Endothelial cell of umbilical vein (primary cell): ENCODE measurements at regions not wholly inside any gene's neighbourhood (a gene's known extent, or its start where the extent isn't known, plus 50 kb on each side); places are given as distances from the start of the nearest gene placed in this dataset.

ENCODE experiments used
- BruUV-seq: library from RNA; stranded (reverse); fragments of 400-500 nt; replicated peaks from 2 replicates; lab custom pipeline; 2021; lab: Mats Ljungman, UMichigan
- CTCF ChIA-PET: fragments of 300-600, 350-600 bp; sonication (Branson Sonifier 250); formaldehyde crosslinking; loops from one replicate; lab custom pipeline; 2021; ENCODE audit warnings: antibody characterized with exemption, inconsistent platforms; lab: Charles Lee
- POLR2A ChIA-PET: fragments of 300-600, 350-600 bp; sonication (Branson Sonifier 250); formaldehyde crosslinking; loops from one replicate; lab custom pipeline; 2021; ENCODE audit warnings: antibody characterized with exemption, inconsistent platforms; lab: Charles Lee
- DNase-seq: peaks from one replicate; pipeline ENCODE4 v3.0.0-alpha.2; 2011; ENCODE audit warnings: low read depth, low spot score
- FAIRE-seq: peaks from 2 replicates; lab custom pipeline; 2011; peaks lifted over from hg19 to GRCh38; lab: Jason Lieb, UNC
- H2AFZ ChIP-seq: 2 replicates; pipeline ENCODE4 v1.6.0; 2012; ENCODE audit warnings: low read depth, low read length, control low read depth, inconsistent platforms
- H3K27ac ChIP-seq: 2 replicates; pipeline ENCODE4 v1.5.1; 2011; ENCODE audit warnings: low read depth, mild to moderate bottlenecking, control low read depth, low read length, moderate library complexity; ENCODE audit not compliant: insufficient read depth
- H3K27me3 ChIP-seq, 2 experiments: 2 replicates each; pipeline versions ENCODE4 v1.6.0 to v1.6.1; 2011; ENCODE audit warnings: low read length in 2 of 2, mixed read lengths in 1 of 2; ENCODE audit not compliant: control insufficient read depth in 2 of 2, insufficient read depth in 2 of 2
- H3K36me3 ChIP-seq, 2 experiments: 2 replicates in 1 of 2; 3 replicates in 1 of 2; pipeline ENCODE4 v1.5.1; 2011; ENCODE audit warnings: low read length in 2 of 2, mild to moderate bottlenecking in 1 of 2, moderate library complexity in 1 of 2; ENCODE audit not compliant: control insufficient read depth in 2 of 2, insufficient read depth in 2 of 2; ENCODE audit errors: extremely low read depth in 1 of 2
- H3K4me1 ChIP-seq: 3 replicates; pipeline ENCODE4 v1.5.1; 2011; ENCODE audit warnings: mild to moderate bottlenecking, low read length; ENCODE audit not compliant: control insufficient read depth, insufficient read depth; ENCODE audit errors: extremely low read depth
- H3K4me2 ChIP-seq: 2 replicates; pipeline ENCODE4 v1.6.1; 2011; ENCODE audit warnings: low read length, control low read depth, mixed read lengths; ENCODE audit not compliant: insufficient read depth
- H3K4me3 ChIP-seq, 3 experiments: fragments of 200-600 bp in 1 of 3; sonication (generic), shearing (Covaris generic) in 1 of 3; replicated peaks in 1 of 3; 2 replicates each; pipeline ENCODE4 v1.5.1; 2011 to 2016; ENCODE audit warnings: control low read depth in 3 of 3, low read length in 3 of 3, mild to moderate bottlenecking in 2 of 3, inconsistent platforms in 1 of 3, low read depth in 1 of 3, moderate library complexity in 1 of 3; ENCODE audit not compliant: insufficient read depth in 1 of 3
- H3K79me2 ChIP-seq: 2 replicates; pipeline ENCODE4 v1.6.0; 2012; ENCODE audit warnings: low read length, inconsistent platforms; ENCODE audit not compliant: control insufficient read depth, insufficient read depth
- H3K9ac ChIP-seq: replicated peaks from 2 replicates; pipeline ENCODE3; 2011; ENCODE audit warnings: low read length, control low read depth; ENCODE audit not compliant: insufficient read depth; ENCODE audit errors: extremely low read depth
- H3K9me1 ChIP-seq: replicated peaks from 3 replicates; pipeline ENCODE4 v1.6.0; 2011; ENCODE audit warnings: mild to moderate bottlenecking, low read length; ENCODE audit not compliant: control insufficient read depth, insufficient read depth; ENCODE audit errors: extremely low read depth
- H3K9me3 ChIP-seq: replicated peaks from 2 replicates; pipeline ENCODE4 v1.5.1; 2012; ENCODE audit warnings: low read length, inconsistent platforms; ENCODE audit not compliant: control insufficient read depth, insufficient read depth
- H4K20me1 ChIP-seq: replicated peaks from 2 replicates; pipeline ENCODE3; 2011; ENCODE audit warnings: mild to moderate bottlenecking, low read length; ENCODE audit not compliant: control insufficient read depth, insufficient read depth; ENCODE audit errors: extremely low read depth
- CTCF ChIP-seq, 2 donors: IDR thresholded peaks; 1 replicate in 1 of 2; 2 replicates in 1 of 2; pipeline ENCODE4 v1.5.1; 2011; ENCODE audit warnings: low read length in 2 of 2, mild to moderate bottlenecking in 2 of 2, moderate library complexity in 2 of 2, control low read depth in 1 of 2, inconsistent platforms in 1 of 2, low read depth in 1 of 2; ENCODE audit not compliant: insufficient read depth in 1 of 2; ENCODE audit errors: extremely low read depth in 1 of 2
- EZH2 ChIP-seq: IDR thresholded peaks from 2 replicates; pipeline ENCODE4 v1.6.1; 2012; ENCODE audit warnings: borderline replicate concordance, low read depth, mild to moderate bottlenecking, moderate library complexity, low read length, inconsistent platforms; ENCODE audit not compliant: severe bottlenecking
- FOS ChIP-seq: IDR thresholded peaks from 2 replicates; pipeline ENCODE4 v1.6.1; 2011; ENCODE audit warnings: mild to moderate bottlenecking, low read length, moderate library complexity, borderline replicate concordance; ENCODE audit not compliant: insufficient read depth
- GATA2 ChIP-seq: IDR thresholded peaks from 2 replicates; pipeline ENCODE4 v1.7.0; 2011; ENCODE audit warnings: low read depth, mild to moderate bottlenecking, moderate library complexity, mixed read lengths, low read length; ENCODE audit not compliant: insufficient read length, insufficient read depth
- JUN ChIP-seq: IDR thresholded peaks from 2 replicates; pipeline ENCODE4 v1.6.1; 2011; ENCODE audit warnings: borderline replicate concordance, low read depth; ENCODE audit not compliant: insufficient read length, insufficient read depth
- MYC ChIP-seq: IDR thresholded peaks from one replicate; pipeline ENCODE4 v1.6.1; 2011; ENCODE audit warnings: mild to moderate bottlenecking, low read depth, low read length
- POLR2A ChIP-seq: IDR thresholded peaks from 2 replicates; pipeline ENCODE4 v1.6.1; 2012; ENCODE audit warnings: low read depth, mild to moderate bottlenecking, control low read depth, low read length
- POLR2AphosphoS5 ChIP-seq: IDR thresholded peaks from 2 replicates; pipeline ENCODE4 v1.6.1; 2012; ENCODE audit warnings: low read depth, mild to moderate bottlenecking, control low read depth, low read length, moderate library complexity; ENCODE audit not compliant: insufficient read depth
- dilution Hi-C: fragments of 300-500 bp; cut with MboI; formaldehyde crosslinking; loops from one replicate; pipeline ENCODE4 v1.15.0; 2019; ENCODE audit warnings: low sequenced_read_pairs; ENCODE audit not compliant: extremely low pct_ligation_motif_present
- intact Hi-C: fragments of 100-400 bp; cut with micrococcal nuclease; formaldehyde crosslinking; loops from one replicate; pipeline ENCODE4 v1.10.0; 2022
- TF ChIP-seq, protein P1 (sequence below): IDR thresholded peaks from 2 replicates; pipeline ENCODE4 v1.6.1; 2011; ENCODE audit not compliant: insufficient read depth, insufficient read length

- Histone ChIP-seq H3K9ac (no peak overlapping the region), H3K27ac (no peak overlapping the region), H3K36me3 (no peaks in the 10 kb centered on the region), H3K4me2 (no peak overlapping the region), H3K9me1 (no peaks in the 10 kb centered on the region), H3K27me3 (no peaks in the 10 kb centered on the region), H2AFZ (no peak overlapping the region), H3K4me3 (no peak overlapping the region), H3K4me1 (no peaks in the 10 kb centered on the region), H4K20me1 (no peaks in the 10 kb centered on the region), H3K79me2 (no peaks in the 10 kb centered on the region), H3K9me3 (no peaks in the 10 kb centered on the region)
- no TSS peak for BruUV-seq
- DNase-seq, result no peak
- TF ChIP-seq POLR2AphosphoS5, result no peak
- no peak for TF ChIP-seq JUN
- no peak for TF ChIP-seq MYC
- TF ChIP-seq GATA2, result no peak
- no peak for TF ChIP-seq EZH2
- TF ChIP-seq, protein P1, sequence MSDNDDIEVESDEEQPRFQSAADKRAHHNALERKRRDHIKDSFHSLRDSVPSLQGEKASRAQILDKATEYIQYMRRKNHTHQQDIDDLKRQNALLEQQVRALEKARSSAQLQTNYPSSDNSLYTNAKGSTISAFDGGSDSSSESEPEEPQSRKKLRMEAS, result no peak
- TF ChIP-seq POLR2A, result no peak
- TF ChIP-seq FOS, result no peak
- no peak for TF ChIP-seq CTCF (IDR thresholded peaks at IDR 0.05; ENCODE audit: extremely low read depth in 1 of 2, insufficient read depth in 1 of 2, low read depth in 1 of 2, low read length in 2 of 2)
- ChIA-PET POLR2A (no interaction called here), CTCF (no interaction called here)
- dilution Hi-C loops (no loop called here), intact Hi-C loops (no loop called here)
- FAIRE-seq, result no peak
These were observed 1080.6 kb downstream of the PLA2G4A start for GRCh38 chr1:187909382-187909781.
